Epithelial cell of proximal tubule (primary cell): ENCODE measurements at regions not wholly inside any gene's neighbourhood (a gene's known extent, or its start where the extent isn't known, plus 50 kb on each side); places are given as distances from the start of the nearest gene placed in this dataset.

Experiments
- DNase-seq: peaks from one replicate; pipeline ENCODE4 v3.0.0-alpha.2; 2011; ENCODE audit warnings: low read depth
- H3K4me3 ChIP-seq: 2 replicates; pipeline ENCODE4 v1.5.1; 2011; ENCODE audit warnings: low read depth, mild to moderate bottlenecking, low read length
- CTCF ChIP-seq: conservative IDR thresholded peaks from 2 replicates; pipeline ENCODE4 v1.5.1; 2012; ENCODE audit warnings: low read depth, mild to moderate bottlenecking, low read length

DNA sequence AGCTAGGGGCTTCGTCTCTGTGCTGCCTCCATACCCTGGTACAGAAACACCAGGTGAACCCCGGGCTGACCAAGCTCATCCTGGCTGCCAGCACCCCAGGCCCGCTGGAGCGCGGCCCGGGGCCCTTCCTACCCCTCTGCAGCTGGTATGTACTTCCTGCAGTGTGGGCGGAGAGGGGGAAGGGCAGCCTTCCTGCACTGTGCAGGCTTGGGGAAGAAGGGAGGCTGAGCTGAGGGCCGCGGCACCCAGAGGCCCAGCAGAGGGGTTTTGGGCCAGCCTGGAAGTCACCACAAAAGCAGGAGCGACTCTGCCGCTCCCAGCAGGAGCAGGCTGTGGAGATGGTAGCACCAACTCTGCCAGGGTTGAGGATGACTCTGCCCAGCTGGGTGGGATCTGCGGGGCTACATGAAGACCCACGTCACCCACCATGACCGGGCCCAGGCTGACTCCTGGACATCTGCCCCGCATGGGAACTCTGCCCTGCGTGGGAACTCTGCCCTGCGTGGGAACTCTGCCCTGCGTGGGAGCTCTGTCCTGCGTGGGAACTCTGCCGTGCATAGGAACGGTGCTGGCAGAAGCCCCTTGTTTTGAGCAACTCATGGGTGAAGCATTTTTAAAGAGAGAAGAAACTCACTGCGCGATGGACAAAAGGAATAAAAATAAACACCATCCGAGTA is 273.3 kb downstream of the NDUFA10 start:
- DNase-seq, result no peak
- no peak overlapping the region for H3K4me3 ChIP-seq
- TF ChIP-seq CTCF, result no peak

DNA sequence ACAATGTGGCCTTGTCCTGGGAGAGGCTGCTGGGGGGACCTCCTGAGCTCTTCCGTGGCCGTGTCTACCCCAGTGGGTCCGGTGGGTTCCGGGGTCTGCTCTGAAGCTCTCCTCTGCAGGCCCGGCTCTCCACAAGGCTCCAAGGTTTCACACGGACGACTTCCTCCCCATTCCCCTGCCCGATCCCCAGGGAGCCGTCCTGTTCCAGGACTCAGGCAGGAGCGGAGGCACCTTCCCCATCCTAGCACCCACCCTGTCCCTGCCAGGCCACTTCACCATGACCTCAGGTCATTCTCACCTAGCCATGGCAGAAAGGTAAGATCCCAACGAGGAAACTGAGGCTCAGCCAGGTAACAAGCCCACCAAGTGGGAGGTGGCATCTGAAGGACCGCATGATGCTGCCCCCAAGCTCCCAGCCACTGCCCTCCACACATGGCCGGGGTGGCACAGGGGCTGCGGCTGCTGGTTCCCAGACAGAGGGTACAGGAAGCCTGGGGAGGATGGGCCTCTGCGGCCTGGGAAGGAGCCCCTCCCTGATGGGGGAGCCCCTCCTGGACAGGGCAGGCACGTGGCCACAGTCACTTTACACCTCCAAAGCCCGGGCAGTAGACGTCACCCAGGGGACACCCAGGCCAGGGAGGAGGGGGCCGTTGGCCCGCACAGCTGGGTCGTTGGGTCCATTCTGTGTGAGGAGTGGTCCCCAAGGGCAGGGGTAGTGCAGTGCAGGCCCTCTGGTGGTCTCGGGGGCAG is 274.0 kb downstream of the NDUFA10 start:
- no peak for TF ChIP-seq CTCF
- DNase-seq, result no peak
- H3K4me3 ChIP-seq, result no peak overlapping the region

GRCh38 chr2:239750045-239750835 is 274.9 kb downstream of the NDUFA10 start:
- no peak overlapping the region for H3K4me3 ChIP-seq
- DNase-seq, result no peak
- TF ChIP-seq CTCF, result no peak

GRCh38 chr2:239749272-239749873 is 275.8 kb downstream of the NDUFA10 start:
- DNase-seq, result no peak
- H3K4me3 ChIP-seq, result no peak overlapping the region
- no peak for TF ChIP-seq CTCF

GRCh38 chr2:239748811-239749210 is 276.3 kb downstream of the NDUFA10 start:
- H3K4me3 ChIP-seq, result no peak overlapping the region
- no peak for DNase-seq
- TF ChIP-seq CTCF, result no peak

GRCh38 chr2:239747771-239748170 is 277.4 kb downstream of the NDUFA10 start:
- no peak for DNase-seq
- TF ChIP-seq CTCF, result no peak
- H3K4me3 ChIP-seq, result no peak overlapping the region
